HG03103 (cell line): ENCODE measurements at regions not wholly inside any gene's neighbourhood (a gene's known extent, or its start where the extent isn't known, plus 50 kb on each side); places are given as distances from the start of the nearest gene placed in this dataset.
"Not testable (repeated sequence)": the region's sequence is repeated elsewhere in the genome, so short reads cannot be mapped to it uniquely, and the experiment has no call there.

Experiments used
- ATAC-seq: cut with Tn5 transposase; IDR thresholded peaks from one replicate; pipeline ENCODE4 v1.9.1; 2021; ENCODE audit warnings: low read depth; ENCODE audit not compliant: unreplicated experiment

GRCh38 chr5:97476852-97477534 lies 293.9 kb upstream of the RIOK2 start:
- no peak for ATAC-seq

- ATAC-seq, result no peak
Observed at GRCh38 chr5:97478483-97478882, 295.4 kb upstream of the RIOK2 start.

GRCh38 chr5:97480313-97480712 lies 297.3 kb upstream of the RIOK2 start:
- peak; percentile 55 for ATAC-seq

- no peak for ATAC-seq
Observed at GRCh38 chr5:97488126-97488668, 305.1 kb upstream of the RIOK2 start.

- ATAC-seq, result no peak
Observed at GRCh38 chr5:97489010-97489840, 306.2 kb upstream of the RIOK2 start.

GRCh38 chr5:97494465-97494864 lies 311.4 kb upstream of the RIOK2 start:
- no peak for ATAC-seq

- ATAC-seq, result no peak
Observed at GRCh38 chr5:97495301-97495700, 312.3 kb upstream of the RIOK2 start.

- ATAC-seq, result no peak
Observed at GRCh38 chr5:97496037-97496436, 313.0 kb upstream of the RIOK2 start.

- ATAC-seq, result no peak
Observed at GRCh38 chr5:97498657-97499056, 315.6 kb upstream of the RIOK2 start.

- ATAC-seq, result no peak
Observed at GRCh38 chr5:97499605-97500004, 316.6 kb upstream of the RIOK2 start.

GRCh38 chr5:97501286-97501964 lies 318.4 kb upstream of the RIOK2 start:
- no peak for ATAC-seq

GRCh38 chr5:97501965-97502305 lies 318.9 kb upstream of the RIOK2 start:
- no peak for ATAC-seq

GRCh38 chr5:97508864-97509263 lies 325.8 kb upstream of the RIOK2 start:
- ATAC-seq, result no peak

GRCh38 chr5:97519565-97519964 lies 336.5 kb upstream of the RIOK2 start:
- ATAC-seq, result not testable (repeated sequence)

- not testable (repeated sequence) for ATAC-seq
Observed at GRCh38 chr5:97523336-97523735, 340.3 kb upstream of the RIOK2 start.

GRCh38 chr5:97525780-97526179 lies 342.7 kb upstream of the RIOK2 start:
- ATAC-seq, result no peak

- ATAC-seq, result no peak
Observed at GRCh38 chr5:97528941-97529340, 345.9 kb upstream of the RIOK2 start.

- ATAC-seq, result no peak
Observed at GRCh38 chr5:97529354-97529985, 346.4 kb upstream of the RIOK2 start.

GRCh38 chr5:97531549-97531948 lies 348.5 kb upstream of the RIOK2 start:
- ATAC-seq, result peak; percentile 41

- peak; percentile 76 for ATAC-seq
Observed at GRCh38 chr5:97534166-97534565, 351.1 kb upstream of the RIOK2 start.

- no peak for ATAC-seq
Observed at GRCh38 chr5:97536683-97537082, 353.6 kb upstream of the RIOK2 start.
